GM12875 (cell line): ENCODE measurements at regions not wholly inside any gene's neighbourhood (a gene's known extent, or its start where the extent isn't known, plus 50 kb on each side); places are given as distances from the start of the nearest gene placed in this dataset.

Experiments
- H3K4me3 ChIP-seq: one replicate; pipeline ENCODE4 v1.5.1; 2011; ENCODE audit warnings: low read depth, low read length, control low read depth
- CTCF ChIP-seq: IDR thresholded peaks from 2 replicates; pipeline ENCODE4 v1.5.1; 2011; ENCODE audit warnings: low read depth, mild to moderate bottlenecking, control low read depth, inconsistent platforms, low read length, moderate library complexity, borderline replicate concordance; ENCODE audit not compliant: insufficient read depth

GRCh38 chr1:82421782-82422181 is 621.0 kb downstream of the ADGRL2 start:
- no peak for TF ChIP-seq CTCF
- H3K4me3 ChIP-seq: no peak overlapping the region

GRCh38 chr1:82420584-82420983 is 619.9 kb downstream of the ADGRL2 start:
- H3K4me3 ChIP-seq: no peak overlapping the region
- no peak for TF ChIP-seq CTCF

- H3K4me3 ChIP-seq: no peak overlapping the region
- no peak for TF ChIP-seq CTCF
Observed at GRCh38 chr1:82411605-82412004, 610.9 kb downstream of the ADGRL2 start.

- TF ChIP-seq CTCF: no peak
- H3K4me3 ChIP-seq: no peak overlapping the region
Observed at GRCh38 chr1:82405333-82405732, 604.6 kb downstream of the ADGRL2 start.

- TF ChIP-seq CTCF: no peak
Observed at GRCh38 chr1:82401116-82401515, 600.4 kb downstream of the ADGRL2 start.

GRCh38 chr1:82400521-82400920 is 599.8 kb downstream of the ADGRL2 start:
- no peak for TF ChIP-seq CTCF
- H3K4me3 ChIP-seq: no peak overlapping the region

More at GRCh38 chr1:82401116-82401515, 600.4 kb downstream of the ADGRL2 start:
- H3K4me3 ChIP-seq: no peak overlapping the region

- H3K4me3 ChIP-seq: no peak overlapping the region
- no peak for TF ChIP-seq CTCF
Observed at GRCh38 chr1:82399093-82399492, 598.4 kb downstream of the ADGRL2 start.
